ENCODE measurements at regions not wholly inside any gene's neighbourhood (a gene's known extent, or its start where the extent isn't known, plus 50 kb on each side); places are given as distances from the start of the nearest gene placed in this dataset.

DNA sequence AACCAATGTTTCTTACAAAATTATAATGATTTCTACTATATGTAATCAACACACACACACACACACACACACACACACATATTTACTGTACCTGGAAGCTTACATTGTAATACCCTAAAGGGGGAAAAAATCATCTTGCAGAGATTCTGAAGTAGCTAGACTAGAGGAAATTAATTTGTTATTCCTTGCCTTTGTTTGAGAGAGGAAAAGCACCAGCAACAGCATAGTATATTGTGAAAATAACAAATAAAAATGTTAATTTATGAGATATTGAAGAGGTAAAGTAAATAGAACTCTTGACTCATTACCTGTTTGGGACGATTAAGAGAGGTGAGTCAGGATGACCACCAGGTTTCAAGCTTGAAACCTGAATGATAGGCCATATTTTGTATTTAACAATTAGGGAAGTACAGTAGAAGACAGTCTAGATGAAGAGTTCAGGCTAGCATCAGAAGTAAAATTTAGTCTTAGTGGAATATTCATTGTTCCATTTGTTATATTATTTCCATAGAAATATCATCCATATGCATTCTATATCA lies 873.4 kb upstream of the PCDH10 start:
- no peak for TF ChIP-seq POLR2A (IDR thresholded peaks at IDR 0.05)
- TF ChIP-seq, protein P1, sequence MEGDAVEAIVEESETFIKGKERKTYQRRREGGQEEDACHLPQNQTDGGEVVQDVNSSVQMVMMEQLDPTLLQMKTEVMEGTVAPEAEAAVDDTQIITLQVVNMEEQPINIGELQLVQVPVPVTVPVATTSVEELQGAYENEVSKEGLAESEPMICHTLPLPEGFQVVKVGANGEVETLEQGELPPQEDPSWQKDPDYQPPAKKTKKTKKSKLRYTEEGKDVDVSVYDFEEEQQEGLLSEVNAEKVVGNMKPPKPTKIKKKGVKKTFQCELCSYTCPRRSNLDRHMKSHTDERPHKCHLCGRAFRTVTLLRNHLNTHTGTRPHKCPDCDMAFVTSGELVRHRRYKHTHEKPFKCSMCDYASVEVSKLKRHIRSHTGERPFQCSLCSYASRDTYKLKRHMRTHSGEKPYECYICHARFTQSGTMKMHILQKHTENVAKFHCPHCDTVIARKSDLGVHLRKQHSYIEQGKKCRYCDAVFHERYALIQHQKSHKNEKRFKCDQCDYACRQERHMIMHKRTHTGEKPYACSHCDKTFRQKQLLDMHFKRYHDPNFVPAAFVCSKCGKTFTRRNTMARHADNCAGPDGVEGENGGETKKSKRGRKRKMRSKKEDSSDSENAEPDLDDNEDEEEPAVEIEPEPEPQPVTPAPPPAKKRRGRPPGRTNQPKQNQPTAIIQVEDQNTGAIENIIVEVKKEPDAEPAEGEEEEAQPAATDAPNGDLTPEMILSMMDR (IDR thresholded peaks at IDR 0.05), result no peak

Measured in breast epithelium (tissue), 3 donors.